Panc1 (cell line): ENCODE measurements at regions not wholly inside any gene's neighbourhood (a gene's known extent, or its start where the extent isn't known, plus 50 kb on each side); places are given as distances from the start of the nearest gene placed in this dataset.

Source experiments
- POLR2AphosphoS5 ChIP-seq: IDR thresholded peaks from 2 replicates; pipeline ENCODE4 v1.6.1; 2012; ENCODE audit warnings: mild to moderate bottlenecking, low read depth, low read length, moderate library complexity
- TF ChIP-seq, protein P1 (sequence below): fragments of 450-650 bp; IDR thresholded peaks from 2 replicates; pipeline ENCODE4 v1.5.1; 2017; ENCODE audit warnings: mild to moderate bottlenecking
- TF ChIP-seq, protein P2 (sequence below), 2 experiments: IDR thresholded peaks; 2 replicates each; pipeline ENCODE4 v1.6.1; 2011 to 2012; ENCODE audit warnings: low read depth in 2 of 2, control low read depth in 1 of 2, low read length in 1 of 2, mild to moderate bottlenecking in 1 of 2, moderate library complexity in 1 of 2; ENCODE audit not compliant: insufficient read depth in 1 of 2

DNA sequence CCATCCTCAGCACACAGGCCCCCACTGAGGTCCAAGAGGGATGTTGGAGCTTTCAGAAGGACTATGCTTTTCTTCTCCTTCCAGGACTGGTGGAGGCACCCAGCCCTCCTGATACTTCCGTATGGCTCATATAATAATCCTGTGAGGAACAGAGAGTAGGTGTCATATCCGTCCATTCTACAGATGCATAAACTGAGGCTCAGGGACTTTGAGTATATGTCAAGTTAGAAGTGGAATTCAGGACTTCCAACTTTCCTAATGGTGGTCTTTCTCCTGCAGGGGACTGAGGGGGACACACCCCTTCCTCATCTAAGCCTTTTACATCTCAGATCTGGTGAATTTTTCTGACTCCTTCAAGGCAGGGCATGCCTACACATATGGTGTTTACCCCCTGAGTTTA lies 153.7 kb downstream of the RPS24 start:
- TF ChIP-seq, protein P1, sequence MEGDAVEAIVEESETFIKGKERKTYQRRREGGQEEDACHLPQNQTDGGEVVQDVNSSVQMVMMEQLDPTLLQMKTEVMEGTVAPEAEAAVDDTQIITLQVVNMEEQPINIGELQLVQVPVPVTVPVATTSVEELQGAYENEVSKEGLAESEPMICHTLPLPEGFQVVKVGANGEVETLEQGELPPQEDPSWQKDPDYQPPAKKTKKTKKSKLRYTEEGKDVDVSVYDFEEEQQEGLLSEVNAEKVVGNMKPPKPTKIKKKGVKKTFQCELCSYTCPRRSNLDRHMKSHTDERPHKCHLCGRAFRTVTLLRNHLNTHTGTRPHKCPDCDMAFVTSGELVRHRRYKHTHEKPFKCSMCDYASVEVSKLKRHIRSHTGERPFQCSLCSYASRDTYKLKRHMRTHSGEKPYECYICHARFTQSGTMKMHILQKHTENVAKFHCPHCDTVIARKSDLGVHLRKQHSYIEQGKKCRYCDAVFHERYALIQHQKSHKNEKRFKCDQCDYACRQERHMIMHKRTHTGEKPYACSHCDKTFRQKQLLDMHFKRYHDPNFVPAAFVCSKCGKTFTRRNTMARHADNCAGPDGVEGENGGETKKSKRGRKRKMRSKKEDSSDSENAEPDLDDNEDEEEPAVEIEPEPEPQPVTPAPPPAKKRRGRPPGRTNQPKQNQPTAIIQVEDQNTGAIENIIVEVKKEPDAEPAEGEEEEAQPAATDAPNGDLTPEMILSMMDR: no peak
- TF ChIP-seq POLR2AphosphoS5: no peak
- TF ChIP-seq, protein P2, sequence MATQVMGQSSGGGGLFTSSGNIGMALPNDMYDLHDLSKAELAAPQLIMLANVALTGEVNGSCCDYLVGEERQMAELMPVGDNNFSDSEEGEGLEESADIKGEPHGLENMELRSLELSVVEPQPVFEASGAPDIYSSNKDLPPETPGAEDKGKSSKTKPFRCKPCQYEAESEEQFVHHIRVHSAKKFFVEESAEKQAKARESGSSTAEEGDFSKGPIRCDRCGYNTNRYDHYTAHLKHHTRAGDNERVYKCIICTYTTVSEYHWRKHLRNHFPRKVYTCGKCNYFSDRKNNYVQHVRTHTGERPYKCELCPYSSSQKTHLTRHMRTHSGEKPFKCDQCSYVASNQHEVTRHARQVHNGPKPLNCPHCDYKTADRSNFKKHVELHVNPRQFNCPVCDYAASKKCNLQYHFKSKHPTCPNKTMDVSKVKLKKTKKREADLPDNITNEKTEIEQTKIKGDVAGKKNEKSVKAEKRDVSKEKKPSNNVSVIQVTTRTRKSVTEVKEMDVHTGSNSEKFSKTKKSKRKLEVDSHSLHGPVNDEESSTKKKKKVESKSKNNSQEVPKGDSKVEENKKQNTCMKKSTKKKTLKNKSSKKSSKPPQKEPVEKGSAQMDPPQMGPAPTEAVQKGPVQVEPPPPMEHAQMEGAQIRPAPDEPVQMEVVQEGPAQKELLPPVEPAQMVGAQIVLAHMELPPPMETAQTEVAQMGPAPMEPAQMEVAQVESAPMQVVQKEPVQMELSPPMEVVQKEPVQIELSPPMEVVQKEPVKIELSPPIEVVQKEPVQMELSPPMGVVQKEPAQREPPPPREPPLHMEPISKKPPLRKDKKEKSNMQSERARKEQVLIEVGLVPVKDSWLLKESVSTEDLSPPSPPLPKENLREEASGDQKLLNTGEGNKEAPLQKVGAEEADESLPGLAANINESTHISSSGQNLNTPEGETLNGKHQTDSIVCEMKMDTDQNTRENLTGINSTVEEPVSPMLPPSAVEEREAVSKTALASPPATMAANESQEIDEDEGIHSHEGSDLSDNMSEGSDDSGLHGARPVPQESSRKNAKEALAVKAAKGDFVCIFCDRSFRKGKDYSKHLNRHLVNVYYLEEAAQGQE (IDR thresholded peaks at IDR 0.05; ENCODE audit: insufficient read depth in 1 of 2, low read depth in 2 of 2, low read length in 1 of 2): no peak
